Tibial nerve (tissue), 3 donors: ENCODE measurements at regions not wholly inside any gene's neighbourhood (a gene's known extent, or its start where the extent isn't known, plus 50 kb on each side); places are given as distances from the start of the nearest gene placed in this dataset.

ENCODE experiments used
- CTCF ChIP-seq, 5 experiments: fragments of 200-600 bp in 3 of 5; fragments of 450-650 bp in 2 of 5; sonication (generic) in 3 of 5; IDR thresholded peaks; one replicate each; pipeline ENCODE4 v1.5.1; 2016 to 2019; ENCODE audit warnings: antibody characterized with exemption in 5 of 5, mild to moderate bottlenecking in 3 of 5, moderate library complexity in 2 of 5
- POLR2A ChIP-seq, 2 donors: fragments of 450-650 bp; IDR thresholded peaks; one replicate each; pipeline ENCODE4 v1.6.1; 2017; ENCODE audit warnings: antibody characterized with exemption in 2 of 2, mild to moderate bottlenecking in 2 of 2, moderate library complexity in 2 of 2

- TF ChIP-seq CTCF (IDR thresholded peaks at IDR 0.05), result no peak
- TF ChIP-seq POLR2A (IDR thresholded peaks at IDR 0.05), result no peak
These were observed 439.8 kb upstream of the OR4E1 start for GRCh38 chr14:22113401-22113800.
